SH-SY5Y (cell line): ENCODE measurements at regions not wholly inside any gene's neighbourhood (a gene's known extent, or its start where the extent isn't known, plus 50 kb on each side); places are given as distances from the start of the nearest gene placed in this dataset.

Experiments
- GATA2 ChIP-seq: IDR thresholded peaks from 2 replicates; pipeline ENCODE4 v1.6.1; 2011; ENCODE audit warnings: mild to moderate bottlenecking, low read depth, low read length
- GATA3 ChIP-seq: IDR thresholded peaks from 2 replicates; pipeline ENCODE4 v1.6.1; 2011; ENCODE audit warnings: low read depth, mild to moderate bottlenecking, low read length, moderate library complexity

DNA sequence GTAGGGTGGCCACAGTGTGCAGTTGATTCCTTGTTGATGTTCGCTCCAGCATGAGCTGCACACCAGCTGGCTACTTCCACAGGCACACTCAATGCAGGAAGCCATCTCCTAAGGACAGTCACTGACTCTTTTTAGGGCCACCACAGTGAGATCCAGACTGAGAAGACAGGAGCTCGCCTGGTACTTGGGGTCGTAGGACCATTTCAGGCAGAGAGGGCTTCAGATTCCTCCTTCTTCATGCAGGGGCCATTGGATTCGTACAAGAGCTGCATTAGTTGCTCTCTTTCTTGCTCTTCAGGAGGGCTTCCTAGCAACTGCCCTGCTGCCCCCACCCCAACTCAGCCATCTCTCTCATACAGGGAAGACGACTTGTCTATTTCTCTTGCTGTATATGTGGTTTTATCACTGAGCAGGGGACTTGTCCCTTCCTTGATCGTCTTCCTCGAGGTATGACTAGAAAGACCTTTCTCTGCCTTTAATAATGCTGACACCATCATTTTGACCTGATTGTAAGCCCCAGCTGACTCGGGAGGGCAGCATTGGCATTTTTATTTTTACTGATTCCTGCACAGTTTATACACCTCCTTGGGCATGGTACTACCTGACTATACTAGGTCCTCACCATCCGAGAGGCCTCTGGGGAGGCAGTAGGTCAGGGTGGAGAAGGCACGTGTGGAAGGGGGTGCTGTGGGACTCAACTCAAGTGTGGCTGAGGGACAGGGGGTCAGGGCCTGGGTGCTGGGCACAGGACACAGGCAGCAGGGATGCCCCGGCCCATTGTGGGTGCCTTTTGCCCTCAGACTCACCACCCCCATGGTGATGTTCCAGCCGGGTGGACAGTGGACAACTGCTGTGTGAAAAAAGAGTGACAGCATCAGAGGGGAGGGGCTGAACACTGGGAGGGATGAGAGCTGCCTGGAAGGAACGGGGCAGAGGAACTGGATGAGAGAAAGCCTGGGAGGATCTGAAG, 136.7 kb upstream of the ZNF746 start:
- TF ChIP-seq GATA2 (no peak), GATA3 (no peak)
